GM18511 (cell line): ENCODE measurements at regions not wholly inside any gene's neighbourhood (a gene's known extent, or its start where the extent isn't known, plus 50 kb on each side); places are given as distances from the start of the nearest gene placed in this dataset.

Experiments used
- ATAC-seq: cut with Tn5 transposase; IDR thresholded peaks from one replicate; pipeline ENCODE4 v1.9.1; 2021; ENCODE audit warnings: mild to moderate bottlenecking, moderate library complexity; ENCODE audit not compliant: unreplicated experiment

- no peak for ATAC-seq
Observed at GRCh38 chr1:229047840-229048620, 222.9 kb upstream of the RAB4A start.

DNA sequence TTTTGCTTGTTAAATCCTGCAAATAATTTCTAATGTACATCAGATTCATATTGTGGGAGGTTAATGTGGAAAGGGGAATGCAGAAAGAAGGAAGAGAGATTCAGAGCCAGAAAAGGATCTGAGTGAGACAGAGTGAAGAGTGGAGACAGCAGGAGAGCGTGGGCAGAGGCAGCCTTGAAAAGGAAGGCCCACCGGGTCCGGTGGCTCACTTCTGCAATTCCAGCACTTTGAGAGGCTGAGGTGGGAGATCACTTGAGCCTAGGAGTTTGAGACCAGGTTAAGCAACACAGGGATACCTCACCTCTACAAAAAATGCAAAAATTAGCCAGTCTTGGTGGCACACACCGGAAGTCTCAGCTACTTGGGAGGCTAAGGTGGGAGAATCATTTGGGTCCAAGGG, 222.0 kb upstream of the RAB4A start:
- ATAC-seq = no peak

DNA sequence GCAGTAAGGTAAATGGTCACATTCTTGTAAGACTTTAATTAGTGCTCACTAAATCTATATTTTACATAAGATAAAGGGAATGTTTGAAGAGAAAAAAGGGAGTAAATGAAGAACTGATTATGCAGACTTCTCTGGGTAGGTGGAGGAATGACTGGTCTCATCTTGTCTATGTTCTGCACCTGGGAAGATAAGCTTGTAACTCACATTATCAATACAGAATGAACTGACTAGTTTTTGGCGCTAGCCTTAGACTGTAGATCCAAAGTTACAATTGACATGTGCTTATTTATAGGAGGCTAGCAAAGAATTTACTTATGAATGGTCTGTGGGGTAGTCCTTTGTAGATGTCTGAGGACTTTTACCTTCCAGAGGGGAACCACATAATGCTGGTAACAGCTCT, 214.9 kb upstream of the RAB4A start:
- no peak for ATAC-seq

DNA sequence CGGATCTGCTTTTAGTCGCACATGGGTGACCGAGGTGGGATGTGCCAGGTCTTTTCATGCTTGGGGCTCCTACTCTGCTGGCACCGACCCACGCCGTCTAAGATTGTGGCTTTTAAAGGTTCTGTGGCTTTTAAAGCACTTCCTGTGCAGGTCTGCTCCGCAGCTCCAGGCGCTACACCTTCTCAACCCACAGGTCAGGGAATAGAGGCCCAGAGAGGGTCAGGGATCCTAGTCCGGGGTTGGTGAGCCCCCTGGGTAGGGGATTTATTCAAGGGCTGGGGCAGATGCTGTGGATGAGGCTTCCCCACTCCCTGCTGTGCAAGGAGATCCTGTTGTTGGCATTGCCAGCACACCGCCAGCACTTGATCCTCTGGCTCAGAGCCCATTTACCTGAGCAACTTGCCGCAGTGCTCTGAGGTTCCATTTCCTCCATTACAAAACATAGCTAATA, 212.8 kb upstream of the RAB4A start:
- ATAC-seq = no peak

GRCh38 chr1:229058729-229059128, 212.2 kb upstream of the RAB4A start:
- no peak for ATAC-seq

DNA sequence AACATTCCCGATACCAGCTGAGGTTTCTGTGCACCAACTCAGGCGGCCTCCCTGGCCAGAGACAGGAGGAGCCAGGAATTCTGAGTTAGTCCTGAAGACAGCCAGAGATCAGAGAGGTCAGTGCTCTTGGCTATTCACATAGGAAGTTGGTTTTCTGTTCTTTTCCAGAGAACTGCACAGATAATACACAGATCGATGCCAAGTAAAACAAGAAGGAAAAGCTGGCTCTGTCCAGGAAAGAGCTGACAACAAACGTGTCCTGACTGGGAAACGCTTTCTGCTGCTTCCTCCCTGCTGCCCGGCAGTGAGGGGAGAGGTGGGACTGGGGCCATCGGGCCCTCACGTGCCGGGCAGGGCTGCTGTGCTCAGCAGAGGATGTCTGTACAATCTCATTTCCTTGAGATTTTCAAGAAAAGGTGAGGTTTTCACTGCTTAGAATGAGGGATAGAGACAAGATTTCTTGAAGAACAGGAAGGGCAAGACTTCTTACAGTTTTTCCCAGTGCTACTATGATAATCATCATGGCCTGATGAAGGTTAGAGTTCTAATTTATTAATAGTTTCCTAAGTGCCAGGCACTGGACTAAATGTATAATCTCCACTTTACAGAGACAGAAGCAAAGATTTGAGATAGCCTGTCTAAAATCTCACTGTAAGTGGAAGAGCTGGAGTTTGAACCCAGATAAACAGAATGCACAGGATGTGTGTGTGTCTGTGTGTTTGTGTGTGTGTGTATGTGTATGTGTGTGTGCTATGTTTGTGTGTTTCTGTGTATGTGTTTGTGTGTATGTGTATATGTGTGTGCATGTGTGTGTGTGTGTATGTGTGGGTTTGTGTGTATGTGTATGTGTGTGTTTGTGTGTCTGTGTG, 211.0 kb upstream of the RAB4A start:
- no peak for ATAC-seq

DNA sequence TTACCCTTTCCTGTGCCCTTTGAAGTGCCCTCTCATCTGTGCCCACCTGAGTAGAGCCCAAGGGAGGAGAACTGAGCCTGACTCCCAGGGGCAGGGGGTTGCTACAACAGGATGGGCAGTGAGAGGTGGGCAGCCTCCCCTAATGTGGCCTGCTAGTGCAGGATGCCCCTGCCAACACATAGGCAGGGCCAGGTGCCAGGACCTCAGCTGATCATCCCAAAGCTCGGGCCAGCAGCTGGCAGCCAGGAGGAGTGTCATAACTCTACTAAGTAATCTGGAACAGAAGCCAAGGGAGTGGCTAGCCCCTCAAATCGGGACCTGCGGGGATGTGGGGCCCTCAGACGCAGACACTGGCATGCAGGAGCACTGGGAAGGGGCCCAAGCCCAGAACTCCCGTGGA, 208.8 kb upstream of the RAB4A start:
- ATAC-seq = no peak

DNA sequence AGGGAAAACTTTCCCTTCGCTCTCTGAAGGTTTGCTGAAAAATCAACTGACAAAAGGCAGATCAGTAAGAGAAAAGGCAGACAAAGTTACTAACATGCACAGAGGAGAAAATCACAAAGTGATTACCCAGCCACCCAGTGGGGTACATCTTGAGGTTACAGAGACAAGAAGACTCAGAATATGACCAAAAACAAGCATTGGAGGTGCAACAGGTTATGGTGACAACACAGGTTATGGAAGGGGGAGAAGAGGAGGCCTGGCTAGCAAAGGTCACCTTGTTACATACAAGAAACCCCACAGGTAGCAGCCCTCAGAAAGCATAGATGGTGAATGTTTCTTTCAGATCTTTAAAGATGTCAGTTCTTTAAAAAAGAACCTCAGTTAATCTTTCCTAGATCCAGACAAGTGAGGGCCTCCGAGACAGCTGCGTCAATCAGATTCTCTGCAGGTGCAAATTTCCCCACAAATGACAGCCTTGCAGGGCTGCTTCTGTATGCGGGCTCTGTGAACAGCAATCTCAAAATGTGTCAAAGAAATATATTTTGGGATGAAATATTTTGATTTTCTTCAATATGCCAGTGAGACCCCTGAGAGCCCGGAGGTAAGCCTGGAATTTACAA, 207.6 kb upstream of the RAB4A start:
- no peak for ATAC-seq

GRCh38 chr1:229064320-229065168, 206.4 kb upstream of the RAB4A start:
- ATAC-seq = no peak

DNA sequence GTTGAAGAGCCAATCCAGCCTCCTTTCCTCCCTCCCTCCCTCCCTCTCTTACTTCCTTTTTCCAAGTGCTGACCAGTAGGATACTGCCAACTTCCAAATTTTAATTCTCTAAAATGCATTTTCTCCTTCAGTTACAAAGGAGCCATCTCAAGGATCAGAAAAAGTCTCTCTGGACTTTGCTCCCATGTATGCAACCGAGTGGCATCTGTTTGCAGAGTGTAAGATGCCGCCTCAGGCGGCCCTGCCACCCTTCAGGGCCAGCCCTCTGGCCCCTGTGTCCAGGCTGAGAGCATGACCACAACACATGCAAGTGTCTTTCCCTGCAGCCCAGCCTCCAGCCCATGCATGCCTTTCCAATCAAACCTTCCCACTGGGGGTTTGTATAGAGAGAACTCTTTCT, 205.3 kb upstream of the RAB4A start:
- no peak for ATAC-seq

- no peak for ATAC-seq
Observed at GRCh38 chr1:229066591-229066990, 204.3 kb upstream of the RAB4A start.

DNA sequence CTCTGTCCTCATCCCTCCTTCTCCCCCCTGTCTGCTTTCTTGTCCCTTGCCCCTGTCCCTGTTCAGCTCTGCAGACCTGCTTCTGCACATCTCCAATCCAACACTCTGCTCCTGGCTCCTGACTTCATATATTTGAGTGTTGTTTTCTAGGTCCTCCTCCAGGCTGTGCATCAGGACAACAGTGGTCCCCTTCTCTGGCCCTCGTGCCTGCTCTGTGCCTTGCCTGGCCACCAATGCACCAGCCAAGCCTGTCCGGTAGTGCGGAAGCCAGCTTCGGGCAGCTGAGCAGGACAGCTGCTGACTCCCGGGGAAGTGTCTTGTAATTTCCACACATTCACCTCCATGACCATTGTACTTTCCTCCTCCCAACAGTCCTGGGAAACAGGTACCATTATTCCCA, 203.4 kb upstream of the RAB4A start:
- no peak for ATAC-seq

GRCh38 chr1:229068270-229068987, 202.5 kb upstream of the RAB4A start:
- ATAC-seq = no peak

- ATAC-seq = no peak
Observed at GRCh38 chr1:229069176-229069575, 201.7 kb upstream of the RAB4A start.

- no peak for ATAC-seq
Observed at GRCh38 chr1:229070168-229070567, 200.7 kb upstream of the RAB4A start.

GRCh38 chr1:229073251-229073650, 197.7 kb upstream of the RAB4A start:
- no peak for ATAC-seq

- no peak for ATAC-seq
Observed at GRCh38 chr1:229075217-229075616, 195.7 kb upstream of the RAB4A start.

DNA sequence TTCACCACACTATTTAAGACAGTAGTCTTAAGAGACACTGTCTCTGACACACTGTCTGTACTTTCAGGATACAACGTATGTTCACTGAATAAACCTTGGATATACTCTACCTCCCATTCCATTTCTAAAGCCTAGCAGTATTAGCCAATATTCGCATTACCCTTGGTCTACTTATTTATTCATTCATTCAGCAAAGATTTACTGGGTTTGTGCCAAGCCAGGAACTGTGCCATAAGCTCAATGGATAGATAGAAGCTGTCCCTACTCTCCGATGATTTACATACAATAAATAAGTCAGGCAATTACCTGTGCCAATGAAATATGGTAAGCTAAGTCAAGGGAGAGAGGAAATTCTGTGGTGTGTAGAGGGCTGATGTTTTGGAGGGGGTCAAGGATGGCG, 195.2 kb upstream of the RAB4A start:
- ATAC-seq = no peak

GRCh38 chr1:229076195-229076594, 194.7 kb upstream of the RAB4A start:
- ATAC-seq = no peak

DNA sequence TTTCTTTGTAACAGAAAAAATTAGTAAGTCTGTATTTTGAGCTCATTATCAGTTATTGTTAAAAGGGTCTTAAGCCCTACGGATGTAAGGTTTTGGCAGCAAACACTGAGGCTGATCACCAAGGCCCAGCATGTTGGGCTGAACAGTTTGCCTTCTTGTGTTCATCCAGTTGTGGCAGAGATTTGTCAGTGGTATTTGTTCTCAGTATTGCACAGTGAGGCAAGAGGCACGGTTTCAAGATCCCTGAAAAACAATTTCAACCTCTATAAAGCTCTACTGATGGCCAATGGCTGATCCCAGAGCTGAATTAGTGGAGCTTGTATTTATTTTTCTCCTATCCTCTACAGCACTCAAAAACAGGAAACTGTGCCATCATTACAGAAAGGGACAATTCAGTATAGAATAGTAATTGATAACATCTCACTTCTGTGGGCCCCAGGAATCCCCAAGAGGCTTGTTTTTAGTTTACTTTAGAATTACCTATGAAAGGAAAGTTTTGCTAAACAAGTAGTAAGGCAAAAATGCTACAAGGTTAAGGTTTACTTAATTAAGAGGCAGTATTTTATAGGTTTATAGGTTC, 191.8 kb upstream of the RAB4A start:
- no peak for ATAC-seq
